Fibroblast of lung (primary cell): ENCODE measurements at regions not wholly inside any gene's neighbourhood (a gene's known extent, or its start where the extent isn't known, plus 50 kb on each side); places are given as distances from the start of the nearest gene placed in this dataset.

Experiments used
- CTCF ChIP-seq, 2 donors: IDR thresholded peaks in 1 of 2; conservative IDR thresholded peaks in 1 of 2; 1 replicate in 1 of 2; 2 replicates in 1 of 2; pipeline ENCODE4 v1.5.1; 2011 to 2012; ENCODE audit warnings: low read length in 2 of 2, control low read depth in 1 of 2, inconsistent platforms in 1 of 2, low read depth in 1 of 2, mild to moderate bottlenecking in 1 of 2
- EZH2 ChIP-seq: IDR thresholded peaks from 2 replicates; pipeline ENCODE4 v1.5.1; 2012; ENCODE audit warnings: low read length, control low read depth, mild to moderate bottlenecking; ENCODE audit errors: missing control alignments

DNA sequence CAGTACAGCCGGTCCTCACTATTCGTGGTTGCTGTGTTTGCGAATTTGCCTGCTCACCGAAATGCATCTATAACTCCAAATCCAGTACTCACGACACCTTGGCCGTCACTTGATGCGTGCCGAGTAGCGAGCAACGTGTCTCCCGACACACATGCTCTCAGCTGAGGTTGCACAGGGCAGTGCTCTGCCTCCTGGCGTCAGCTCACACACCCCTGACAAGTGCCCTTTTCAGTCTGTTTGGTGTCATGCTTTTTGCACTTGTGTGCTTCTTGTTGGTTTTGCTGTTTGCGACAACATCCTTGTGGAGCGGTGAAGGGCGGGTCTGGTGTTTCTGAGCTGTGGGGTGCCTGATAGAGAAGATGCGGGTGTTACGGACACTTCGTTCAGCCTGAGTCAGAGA, 110.4 kb upstream of the RFLNA start:
- no peak for TF ChIP-seq CTCF (conservative IDR thresholded peaks at IDR 0.05 in 1 of 2, IDR thresholded peaks at IDR 0.05 in 1 of 2; ENCODE audit: low read depth in 1 of 2, low read length in 2 of 2)
- TF ChIP-seq EZH2 = no peak
